Esophagus muscularis mucosa (tissue), 4 donors: ENCODE measurements at regions not wholly inside any gene's neighbourhood (a gene's known extent, or its start where the extent isn't known, plus 50 kb on each side); places are given as distances from the start of the nearest gene placed in this dataset.

ENCODE experiments used
- DNase-seq: peaks from one replicate; pipeline ENCODE4 v3.0.0-alpha.2; 2017; ENCODE audit errors: extremely low spot score
- H3K27ac ChIP-seq, 4 donors: fragments of 200-600 bp; sonication (generic); replicated peaks in 1 of 4; 1 replicate in 3 of 4; 2 replicates in 1 of 4; pipeline ENCODE4 v1.5.1; 2016 to 2019; ENCODE audit warnings: mild to moderate bottlenecking in 1 of 4
- H3K27me3 ChIP-seq, 4 donors: fragments of 200-600 bp; sonication (generic); one replicate each; pipeline versions ENCODE4 v1.5.1 to v1.6.0; 2016 to 2019
- H3K36me3 ChIP-seq, 4 donors: fragments of 200-600 bp; sonication (generic); one replicate each; pipeline ENCODE4 v1.5.1; 2016 to 2019
- H3K4me1 ChIP-seq, 4 donors: fragments of 200-600 bp; sonication (generic); one replicate each; pipeline ENCODE4 v1.5.1; 2016 to 2019
- H3K4me3 ChIP-seq, 4 donors: fragments of 200-600 bp; sonication (generic); 1 replicate in 2 of 4; 2 replicates in 2 of 4; pipeline ENCODE4 v1.5.1; 2016 to 2019; ENCODE audit warnings: mild to moderate bottlenecking in 4 of 4, moderate library complexity in 1 of 4
- H3K9me3 ChIP-seq, 4 donors: fragments of 200-600 bp; sonication (generic); 1 replicate in 3 of 4; 2 replicates in 1 of 4; pipeline ENCODE4 v1.5.1; 2016 to 2019
- EP300 ChIP-seq: sonication (generic); formaldehyde crosslinking; IDR thresholded peaks from one replicate; pipeline ENCODE4 v1.6.1; 2017; ENCODE audit warnings: antibody characterized with exemption
- POLR2A ChIP-seq: fragments of 450-650 bp; IDR thresholded peaks from one replicate; pipeline ENCODE4 v1.6.1; 2017; ENCODE audit warnings: antibody characterized with exemption, moderate library complexity, mild to moderate bottlenecking, low read depth
- POLR2AphosphoS5 ChIP-seq, 2 donors: sonication (generic); formaldehyde crosslinking; IDR thresholded peaks; one replicate each; pipeline ENCODE4 v1.6.1; 2017; ENCODE audit warnings: antibody characterized with exemption in 2 of 2
- WGBS: methylation state at CpG from one replicate; pipeline ENCODE4 v1.1.5; 2018; 5-methylcytosine and 5-hydroxymethylcytosine counted together
- intact Hi-C: fragments of 100-400 bp; cut with DNase I; formaldehyde crosslinking; loops from one replicate; pipeline ENCODE4 v1.15.1; 2023
- TF ChIP-seq, protein P1 (sequence below), 3 experiments: fragments of 200-600 bp in 2 of 3; fragments of 450-650 bp in 1 of 3; sonication (generic) in 2 of 3; IDR thresholded peaks; one replicate each; pipeline ENCODE4 v1.5.1; 2017 to 2019; ENCODE audit warnings: antibody characterized with exemption in 3 of 3, mild to moderate bottlenecking in 2 of 3, moderate library complexity in 1 of 3

DNA sequence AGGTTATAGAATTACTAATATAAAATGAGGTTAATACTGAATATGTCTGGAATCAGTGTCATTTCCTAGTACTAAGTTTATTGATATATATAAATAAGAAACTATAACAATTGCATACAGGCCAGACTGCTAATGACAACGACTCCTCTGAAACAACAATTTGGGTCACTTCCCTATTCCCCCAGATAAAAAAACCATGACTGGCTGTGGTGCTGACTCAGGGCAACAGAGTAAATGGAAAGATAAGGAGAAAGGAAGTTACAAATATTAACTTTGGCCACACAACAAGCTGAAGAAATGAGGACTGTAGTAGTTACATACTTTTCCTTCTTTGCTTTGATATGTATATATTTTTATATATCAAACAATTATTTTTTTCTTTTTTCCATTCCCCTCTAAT is 263.7 kb upstream of the PCDH9 start:
- intact Hi-C loops, result no loop called here
- H3K9me3 ChIP-seq, result no peaks in the 10 kb centered on the region
- no peaks in the 10 kb centered on the region for H3K4me1 ChIP-seq
- 58% methylated on average over 1 of the region's 1 CpG for WGBS
- DNase-seq, result no peak
- no peak overlapping the region for H3K27ac ChIP-seq
- no peaks in the 10 kb centered on the region for H3K36me3 ChIP-seq
- no peak overlapping the region for H3K4me3 ChIP-seq
- TF ChIP-seq, protein P1, sequence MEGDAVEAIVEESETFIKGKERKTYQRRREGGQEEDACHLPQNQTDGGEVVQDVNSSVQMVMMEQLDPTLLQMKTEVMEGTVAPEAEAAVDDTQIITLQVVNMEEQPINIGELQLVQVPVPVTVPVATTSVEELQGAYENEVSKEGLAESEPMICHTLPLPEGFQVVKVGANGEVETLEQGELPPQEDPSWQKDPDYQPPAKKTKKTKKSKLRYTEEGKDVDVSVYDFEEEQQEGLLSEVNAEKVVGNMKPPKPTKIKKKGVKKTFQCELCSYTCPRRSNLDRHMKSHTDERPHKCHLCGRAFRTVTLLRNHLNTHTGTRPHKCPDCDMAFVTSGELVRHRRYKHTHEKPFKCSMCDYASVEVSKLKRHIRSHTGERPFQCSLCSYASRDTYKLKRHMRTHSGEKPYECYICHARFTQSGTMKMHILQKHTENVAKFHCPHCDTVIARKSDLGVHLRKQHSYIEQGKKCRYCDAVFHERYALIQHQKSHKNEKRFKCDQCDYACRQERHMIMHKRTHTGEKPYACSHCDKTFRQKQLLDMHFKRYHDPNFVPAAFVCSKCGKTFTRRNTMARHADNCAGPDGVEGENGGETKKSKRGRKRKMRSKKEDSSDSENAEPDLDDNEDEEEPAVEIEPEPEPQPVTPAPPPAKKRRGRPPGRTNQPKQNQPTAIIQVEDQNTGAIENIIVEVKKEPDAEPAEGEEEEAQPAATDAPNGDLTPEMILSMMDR (IDR thresholded peaks at IDR 0.05), result no peak
- TF ChIP-seq POLR2AphosphoS5 (IDR thresholded peaks at IDR 0.05) (no peak), EP300 (no peak), POLR2A (no peak)
- H3K27me3 ChIP-seq, result no peaks in the 10 kb centered on the region

DNA sequence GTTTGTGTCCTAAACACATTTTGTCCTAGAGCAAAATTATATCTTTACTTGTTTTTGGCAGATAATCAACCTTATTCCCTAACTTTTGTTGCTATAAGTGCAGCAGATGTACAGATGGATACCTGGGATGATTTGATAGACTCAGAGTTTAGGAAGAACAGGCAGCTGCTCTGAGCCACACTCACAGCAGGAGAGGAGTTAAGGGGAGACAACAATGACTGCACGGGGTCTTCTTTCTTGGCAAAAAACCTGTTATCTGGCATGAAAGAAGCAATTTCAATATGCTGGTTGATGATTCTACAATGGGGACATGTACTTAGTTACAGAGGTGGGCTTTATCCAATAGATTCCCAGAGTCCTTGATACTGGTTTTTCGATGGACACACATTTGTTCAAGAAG is 258.9 kb upstream of the PCDH9 start:
- Histone ChIP-seq H3K9me3 (no peaks in the 10 kb centered on the region), H3K27me3 (no peaks in the 10 kb centered on the region), H3K4me1 (no peaks in the 10 kb centered on the region), H3K27ac (no peak overlapping the region), H3K4me3 (no peak overlapping the region), H3K36me3 (no peaks in the 10 kb centered on the region)
- no peak for TF ChIP-seq POLR2A
- TF ChIP-seq, protein P1 (IDR thresholded peaks at IDR 0.05), result no peak
- no peak for TF ChIP-seq POLR2AphosphoS5 (IDR thresholded peaks at IDR 0.05)
- TF ChIP-seq EP300, result no peak
- intact Hi-C loops, result no loop called here
- no peak for DNase-seq
- WGBS, result 89% methylated on average over 2 of the region's 2 CpGs

- H3K4me1 ChIP-seq, result no peaks in the 10 kb centered on the region
- H3K36me3 ChIP-seq, result no peaks in the 10 kb centered on the region
- WGBS, result 94% methylated on average over 1 of the region's 1 CpG
- intact Hi-C loops, result no loop called here
- DNase-seq, result no peak
- H3K27ac ChIP-seq, result no peak overlapping the region
- H3K4me3 ChIP-seq, result no peak overlapping the region
- TF ChIP-seq, protein P1 (IDR thresholded peaks at IDR 0.05), result no peak
- TF ChIP-seq POLR2AphosphoS5 (IDR thresholded peaks at IDR 0.05) (no peak), EP300 (no peak), POLR2A (no peak)
- H3K9me3 ChIP-seq, result no peaks in the 10 kb centered on the region
- no peaks in the 10 kb centered on the region for H3K27me3 ChIP-seq
Measured at GRCh38 chr13:67481445-67481844, 251.3 kb upstream of the PCDH9 start.

- 84% methylated on average over 3 of the region's 3 CpGs for WGBS
- H3K27ac ChIP-seq, result no peak overlapping the region
Measured at GRCh38 chr13:67474115-67474514, 244.0 kb upstream of the PCDH9 start.

DNA sequence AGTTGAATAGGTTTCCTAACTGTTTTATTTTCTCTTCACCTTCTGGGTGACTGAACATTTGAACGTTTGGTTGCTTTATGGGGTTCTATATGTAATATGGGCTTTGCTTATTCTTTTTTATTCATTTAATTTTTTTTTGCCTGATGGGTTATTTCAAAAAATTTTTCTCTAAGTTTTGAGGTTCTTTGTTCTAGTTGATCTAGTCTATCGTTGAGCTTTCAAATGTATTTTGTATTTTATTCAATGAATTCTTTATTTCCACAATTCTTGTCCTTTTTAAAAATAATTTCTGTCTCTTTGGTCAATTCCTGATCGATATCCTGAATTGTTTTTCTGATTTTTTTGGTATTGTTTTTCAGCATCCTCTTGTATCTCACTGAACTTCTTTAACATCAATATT is 239.5 kb upstream of the PCDH9 start:
- no peak for DNase-seq
- peaks cover 0 to 10% (median 5%) of the 10 kb centered on the region in 4 donors for H3K9me3 ChIP-seq
- 91% methylated on average over 3 of the region's 3 CpGs for WGBS
- peaks cover 0 to under 1% (median 0%) of the 10 kb centered on the region in 4 donors for H3K4me1 ChIP-seq
- no peak overlapping the region for H3K27ac ChIP-seq
- intact Hi-C loops, result no loop called here
- no peaks in the 10 kb centered on the region for H3K36me3 ChIP-seq
- no peaks in the 10 kb centered on the region for H3K27me3 ChIP-seq
- H3K4me3 ChIP-seq, result no peak overlapping the region
- no peak for TF ChIP-seq POLR2A
- no peak for TF ChIP-seq EP300
- no peak for TF ChIP-seq POLR2AphosphoS5 (IDR thresholded peaks at IDR 0.05)
- TF ChIP-seq, protein P1 (IDR thresholded peaks at IDR 0.05), result no peak

More at GRCh38 chr13:67474115-67474514, 244.0 kb upstream of the PCDH9 start:
- Histone ChIP-seq H3K9me3 (peaks cover 0 to 10% (median 5%) of the 10 kb centered on the region in 4 donors), H3K4me3 (no peak overlapping the region), H3K36me3 (no peaks in the 10 kb centered on the region), H3K4me1 (no peaks in the 10 kb centered on the region), H3K27me3 (no peaks in the 10 kb centered on the region)
- no peak for TF ChIP-seq EP300
- intact Hi-C loops, result no loop called here
- no peak for DNase-seq
